Heart left ventricle (tissue), 13 donors: ENCODE measurements at regions not wholly inside any gene's neighbourhood (a gene's known extent, or its start where the extent isn't known, plus 50 kb on each side); places are given as distances from the start of the nearest gene placed in this dataset.

Experiments used
- CTCF ChIP-seq, 12 donors: fragments of 200-600 bp; sonication (generic) in 4 of 12; IDR thresholded peaks; one replicate each; pipeline versions ENCODE4 v1.5.0 to v1.8.0; 2018 to 2022; ENCODE audit warnings: antibody characterized with exemption in 12 of 12, mild to moderate bottlenecking in 5 of 12
- POLR2A ChIP-seq, 2 donors: fragments of 450-650 bp; IDR thresholded peaks; one replicate each; pipeline ENCODE4 v1.6.1; 2017; ENCODE audit warnings: antibody characterized with exemption in 2 of 2, mild to moderate bottlenecking in 2 of 2, moderate library complexity in 2 of 2
- donor health status: ischemic (EF 13 %, LVEDD 7.1; RV severe dilation, severe dysfunction).
- donor health status: DM: no; HTN: yes; CAD: no.
- donor health status: DM: no; HTN: no; CAD: no.
- donor health status: ischemic (EF 25% LVEDD 6.9; RV normal size, moderate dysfunction).
- donor health status: ischemic (EF 25% LVEDD 5.7; RV mildly dilated, moderate dysfunction).
- donor health status: ischemic (EF 35%, LVEDD 5.7; RV mildly dilated, moderate dysfunction).
- donor health status: nonischemic (EF 11% LVEDD 7.7; RV severe dilation, severe dysfunction).
- donor health status: DM: yes; HTN: yes; CAD: no.
- donor health status: PGD.
- donor health status: ischemic (EF 29% LVEDD 5.4; RV normal size, mild dysfunction).
- donor health status: nonischemic (EF 23%, LVEDD 6.1; RV moderate dilation, normal function).

GRCh38 chr21:27493542-27493941, 526.7 kb upstream of the ADAMTS5 start:
- no peak for TF ChIP-seq CTCF (IDR thresholded peaks at IDR 0.05)
- no peak for TF ChIP-seq POLR2A (IDR thresholded peaks at IDR 0.05)
